Mesenchymal stem cell (in vitro differentiated cells and primary cell): ENCODE measurements at regions not wholly inside any gene's neighbourhood (a gene's known extent, or its start where the extent isn't known, plus 50 kb on each side); places are given as distances from the start of the nearest gene placed in this dataset.

ENCODE experiments used
- DNase-seq: peaks from one replicate; pipeline ENCODE4 v3.0.0-alpha.2; 2013
- H2AFZ ChIP-seq: one replicate; pipeline ENCODE4 v1.6.1; 2013; ENCODE audit warnings: low read depth, mild to moderate bottlenecking, control low read depth, inconsistent platforms, low read length, moderate library complexity
- H2AK5ac ChIP-seq: 2 replicates; pipeline ENCODE4 v1.6.1; 2013; ENCODE audit warnings: low read length, moderate library complexity, mild to moderate bottlenecking, inconsistent platforms; ENCODE audit not compliant: severe bottlenecking
- H2BK120ac ChIP-seq: one replicate; pipeline ENCODE4 v1.6.1; 2013; ENCODE audit warnings: low read depth, mild to moderate bottlenecking, inconsistent platforms, low read length, moderate library complexity
- H2BK12ac ChIP-seq, 2 experiments: one replicate each; pipeline ENCODE4 v1.6.1; 2013; ENCODE audit warnings: inconsistent platforms in 2 of 2, low read length in 2 of 2, mild to moderate bottlenecking in 2 of 2, moderate library complexity in 2 of 2, control low read depth in 1 of 2
- H2BK15ac ChIP-seq: one replicate; pipeline ENCODE4 v1.6.1; 2013; ENCODE audit warnings: mild to moderate bottlenecking, low read depth, inconsistent platforms; ENCODE audit not compliant: poor library complexity, severe bottlenecking
- H2BK5ac ChIP-seq: 2 replicates; pipeline ENCODE4 v1.6.1; 2013; ENCODE audit warnings: low read depth, mild to moderate bottlenecking, low read length, control low read depth, inconsistent platforms; ENCODE audit not compliant: poor library complexity, severe bottlenecking
- H3K14ac ChIP-seq, 2 experiments: one replicate each; pipeline ENCODE4 v1.6.1; 2013; ENCODE audit warnings: inconsistent platforms in 2 of 2, low read length in 2 of 2, control low read depth in 1 of 2, mild to moderate bottlenecking in 1 of 2, moderate library complexity in 1 of 2
- H3K18ac ChIP-seq, 2 experiments: one replicate each; pipeline ENCODE4 v1.6.1; 2013; ENCODE audit warnings: inconsistent platforms in 2 of 2, low read length in 2 of 2, control low read depth in 1 of 2, low read depth in 1 of 2, mild to moderate bottlenecking in 1 of 2
- H3K23ac ChIP-seq, 2 experiments: one replicate each; pipeline ENCODE4 v1.6.1; 2013; ENCODE audit warnings: inconsistent platforms in 2 of 2, low read length in 2 of 2, mild to moderate bottlenecking in 2 of 2, moderate library complexity in 2 of 2, control low read depth in 1 of 2
- H3K27ac ChIP-seq: 2 replicates; pipeline ENCODE4 v1.5.1; 2013; ENCODE audit warnings: mild to moderate bottlenecking, moderate library complexity, low read length, control low read depth, inconsistent platforms; ENCODE audit not compliant: poor library complexity, severe bottlenecking
- H3K27me3 ChIP-seq, 2 experiments: 2 replicates each; pipeline versions ENCODE4 v1.6.1 to v1.7.0; 2013; ENCODE audit warnings: low read length in 2 of 2, mild to moderate bottlenecking in 2 of 2, moderate library complexity in 2 of 2, control low read depth in 1 of 2, inconsistent platforms in 1 of 2; ENCODE audit not compliant: control insufficient read depth in 1 of 2, insufficient read depth in 1 of 2
- H3K36me3 ChIP-seq, 2 experiments: 2 replicates each; pipeline versions ENCODE4 v1.6.1 to v1.7.0; 2013; ENCODE audit warnings: low read length in 2 of 2, control low read depth in 1 of 2, inconsistent platforms in 1 of 2, low read depth in 1 of 2, mild to moderate bottlenecking in 1 of 2; ENCODE audit not compliant: insufficient read depth in 2 of 2, control insufficient read depth in 1 of 2
- H3K4ac ChIP-seq, 2 experiments: one replicate each; pipeline ENCODE4 v1.6.1; 2013; ENCODE audit warnings: inconsistent platforms in 2 of 2, low read length in 2 of 2, mild to moderate bottlenecking in 2 of 2, moderate library complexity in 2 of 2, control low read depth in 1 of 2, low read depth in 1 of 2
- H3K4me1 ChIP-seq: 2 replicates; pipeline ENCODE4 v1.6.1; 2013; ENCODE audit warnings: low read depth, low read length, control low read depth; ENCODE audit not compliant: control insufficient read depth, insufficient read depth
- H3K4me2 ChIP-seq: 2 replicates; pipeline ENCODE4 v1.6.1; 2013; ENCODE audit warnings: low read length, mild to moderate bottlenecking, inconsistent platforms; ENCODE audit not compliant: poor library complexity, severe bottlenecking
- H3K4me3 ChIP-seq, 2 experiments: 2 replicates each; pipeline versions ENCODE4 v1.5.1 to v1.7.0; 2013; ENCODE audit warnings: low read length in 2 of 2, mild to moderate bottlenecking in 2 of 2, control low read depth in 1 of 2, low read depth in 1 of 2; ENCODE audit not compliant: insufficient read depth in 1 of 2
- H3K79me1 ChIP-seq: replicated peaks from 2 replicates; pipeline ENCODE4 v1.6.1; 2013; ENCODE audit warnings: mild to moderate bottlenecking, control low read depth, low read length, inconsistent platforms; ENCODE audit not compliant: poor library complexity, severe bottlenecking
- H3K9ac ChIP-seq: 2 replicates; pipeline ENCODE4 v1.7.0; 2013; ENCODE audit warnings: mild to moderate bottlenecking, low read length, moderate library complexity
- H3K9me3 ChIP-seq: 2 replicates; pipeline ENCODE4 v1.7.0; 2013; ENCODE audit warnings: mild to moderate bottlenecking, low read length; ENCODE audit not compliant: control insufficient read depth
- H4K8ac ChIP-seq: one replicate; pipeline ENCODE4 v1.6.1; 2013; ENCODE audit warnings: inconsistent platforms, mild to moderate bottlenecking, low read length, moderate library complexity
- H4K91ac ChIP-seq: one replicate; pipeline ENCODE4 v1.6.1; 2013; ENCODE audit warnings: mild to moderate bottlenecking, low read length, inconsistent platforms
- WGBS: methylation state at CpG from one replicate; pipeline ENCODE4 v1.1.7; 2013; ENCODE audit warnings: mixed read lengths; 5-methylcytosine and 5-hydroxymethylcytosine counted together

DNA sequence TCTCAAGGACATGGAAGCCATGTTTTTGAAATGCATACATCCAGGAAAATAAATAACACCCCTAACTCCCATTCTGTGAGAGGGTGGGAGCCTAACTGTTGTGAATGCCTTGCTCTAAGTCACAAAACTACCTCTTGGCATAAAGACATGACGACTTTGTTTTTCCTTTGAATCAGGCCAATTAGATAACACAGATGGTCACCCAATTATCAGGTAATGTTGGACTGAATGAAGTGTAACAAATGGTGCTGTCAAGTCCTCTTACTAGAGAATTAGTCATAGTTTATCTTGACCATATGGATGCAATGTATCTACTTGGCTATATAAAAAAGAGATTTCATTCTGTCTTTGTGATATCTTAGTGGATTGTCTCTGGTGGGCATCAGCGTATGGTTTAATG lies 553.6 kb upstream of the ATXN8OS start:
- Histone ChIP-seq H4K8ac (no peak overlapping the region), H3K79me1 (no peaks in the 10 kb centered on the region), H3K9me3 (no peaks in the 10 kb centered on the region), H2AK5ac (no peak overlapping the region), H3K14ac (no peak overlapping the region), H3K36me3 (no peaks in the 10 kb centered on the region), H3K4me2 (no peak overlapping the region), H3K4ac (no peak overlapping the region), H2BK5ac (no peak overlapping the region), H3K9ac (no peak overlapping the region), H3K27ac (no peak overlapping the region), H2BK12ac (no peak overlapping the region), H2BK120ac (no peak overlapping the region), H3K4me3 (no peak overlapping the region), H4K91ac (no peak overlapping the region), H3K27me3 (no peaks in the 10 kb centered on the region), H3K18ac (no peak overlapping the region), H2BK15ac (no peak overlapping the region), H2AFZ (no peak overlapping the region), H3K4me1 (no peaks in the 10 kb centered on the region), H3K23ac (no peak overlapping the region)
- 60% methylated on average over 1 of the region's 2 CpGs for WGBS
- no peak for DNase-seq

DNA sequence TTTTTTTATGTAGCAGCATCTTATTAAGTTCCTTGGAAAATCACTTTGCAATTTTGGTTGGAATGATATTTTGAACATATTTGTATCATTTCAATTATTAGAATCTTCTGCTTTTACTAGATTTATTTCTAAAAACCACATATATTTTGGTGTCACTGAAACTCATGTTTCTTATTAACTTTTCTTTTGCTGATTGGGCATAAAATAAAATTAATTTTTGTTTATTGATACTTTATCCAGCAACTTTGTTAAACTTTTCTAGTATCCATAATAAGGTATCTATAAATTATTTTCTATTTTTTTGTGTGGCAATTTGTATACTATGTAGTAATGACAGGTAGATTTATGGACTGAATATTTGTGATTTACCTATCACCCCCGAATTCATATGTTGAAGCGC lies 556.4 kb upstream of the ATXN8OS start:
- Histone ChIP-seq H3K4me3 (no peak overlapping the region), H2AFZ (no peak overlapping the region), H3K27ac (no peak overlapping the region), H3K79me1 (no peaks in the 10 kb centered on the region), H2BK5ac (no peak overlapping the region), H2BK12ac (no peak overlapping the region), H4K8ac (no peak overlapping the region), H3K4me2 (no peak overlapping the region), H3K27me3 (no peaks in the 10 kb centered on the region), H3K9ac (no peak overlapping the region), H3K36me3 (no peaks in the 10 kb centered on the region), H3K14ac (no peak overlapping the region), H3K4ac (no peak overlapping the region), H4K91ac (no peak overlapping the region), H3K18ac (no peak overlapping the region), H2BK15ac (no peak overlapping the region), H2AK5ac (no peak overlapping the region), H3K23ac (no peak overlapping the region), H3K4me1 (no peaks in the 10 kb centered on the region), H2BK120ac (no peak overlapping the region), H3K9me3 (no peaks in the 10 kb centered on the region)
- no CpG with 5 or more reads among the region's 2 CpGs for WGBS
- no peak for DNase-seq

DNA sequence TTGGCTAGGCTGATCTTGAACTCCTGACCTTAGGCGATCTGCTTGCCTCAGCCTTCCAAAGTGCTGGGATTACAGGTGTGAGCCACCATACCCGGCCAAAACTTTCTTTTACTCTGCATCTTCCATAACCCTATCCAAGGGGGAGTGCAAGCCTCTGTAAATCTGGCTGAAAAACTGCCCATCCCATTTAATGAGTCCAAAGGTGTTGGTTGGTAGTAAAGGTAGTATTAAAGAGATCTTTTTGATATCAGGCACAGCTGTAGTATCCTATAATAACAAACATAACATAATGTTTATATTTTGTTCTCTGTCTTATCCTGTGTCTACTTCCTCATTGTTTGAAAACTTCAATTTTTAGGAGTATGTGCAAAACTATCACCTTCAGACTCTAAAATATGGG lies 559.8 kb upstream of the ATXN8OS start:
- no peak for DNase-seq
- Histone ChIP-seq H2BK12ac (no peak overlapping the region), H2BK120ac (no peak overlapping the region), H4K8ac (no peak overlapping the region), H2AK5ac (no peak overlapping the region), H3K4me2 (no peak overlapping the region), H3K18ac (no peak overlapping the region), H3K9me3 (no peaks in the 10 kb centered on the region), H3K4ac (no peak overlapping the region), H3K36me3 (no peaks in the 10 kb centered on the region), H3K79me1 (no peaks in the 10 kb centered on the region), H4K91ac (no peak overlapping the region), H3K9ac (no peak overlapping the region), H3K27me3 (no peaks in the 10 kb centered on the region), H2AFZ (no peak overlapping the region), H3K4me3 (no peak overlapping the region), H3K4me1 (no peaks in the 10 kb centered on the region), H3K27ac (no peak overlapping the region), H2BK15ac (no peak overlapping the region), H3K23ac (no peak overlapping the region), H3K14ac (no peak overlapping the region), H2BK5ac (no peak overlapping the region)
- 93% methylated on average over 1 of the region's 2 CpGs for WGBS

DNA sequence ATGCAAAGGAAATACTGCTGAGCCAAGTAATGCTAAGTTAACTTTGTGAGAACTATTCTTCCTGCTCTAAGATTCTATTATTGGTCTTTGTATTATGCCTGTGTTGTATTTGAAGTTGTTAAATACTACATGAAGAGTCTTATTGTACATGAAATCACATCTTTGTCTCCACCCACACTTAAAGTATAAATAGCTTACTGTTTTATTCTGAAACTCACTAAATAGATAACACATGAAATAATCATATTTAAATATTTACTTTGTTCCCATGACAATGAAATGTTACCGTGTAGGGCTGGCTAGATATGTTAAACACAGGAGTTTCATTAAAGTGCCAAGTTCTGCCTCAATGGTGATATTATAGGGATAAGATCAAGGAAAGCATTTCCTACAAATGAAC lies 562.1 kb upstream of the ATXN8OS start:
- H3K36me3 ChIP-seq = no peaks in the 10 kb centered on the region
- no peaks in the 10 kb centered on the region for H3K4me1 ChIP-seq
- H3K9ac ChIP-seq = no peak overlapping the region
- H3K9me3 ChIP-seq = no peaks in the 10 kb centered on the region
- H3K4ac ChIP-seq = no peak overlapping the region
- H2BK12ac ChIP-seq = no peak overlapping the region
- H3K14ac ChIP-seq = no peak overlapping the region
- no peaks in the 10 kb centered on the region for H3K27me3 ChIP-seq
- H2BK120ac ChIP-seq = no peak overlapping the region
- no peak overlapping the region for H3K18ac ChIP-seq
- no peak overlapping the region for H3K4me3 ChIP-seq
- 80% methylated on average over 1 of the region's 1 CpG for WGBS
- H3K79me1 ChIP-seq = no peaks in the 10 kb centered on the region
- H2BK15ac ChIP-seq = no peak overlapping the region
- no peak overlapping the region for H2AFZ ChIP-seq
- H3K27ac ChIP-seq = no peak overlapping the region
- no peak overlapping the region for H2AK5ac ChIP-seq
- DNase-seq = no peak
- no peak overlapping the region for H3K4me2 ChIP-seq
- H2BK5ac ChIP-seq = no peak overlapping the region
- no peak overlapping the region for H4K91ac ChIP-seq
- no peak overlapping the region for H4K8ac ChIP-seq
- H3K23ac ChIP-seq = no peak overlapping the region
